Stimulated activated CD4-positive, alpha-beta T cell treated with anti-CD3 and anti-CD28 coated beads, TNF-alpha, amount 100 ng/mL, for 1 hour (primary cell): ENCODE measurements at regions not wholly inside any gene's neighbourhood (a gene's known extent, or its start where the extent isn't known, plus 50 kb on each side); places are given as distances from the start of the nearest gene placed in this dataset.
"Not testable (repeated sequence)": the region's sequence is repeated elsewhere in the genome, so short reads cannot be mapped to it uniquely, and the experiment has no call there.

Experiments
- DNase-seq, 3 donors: peaks; one replicate each; pipeline ENCODE4 v3.0.0-alpha.2; 2020; ENCODE audit warnings: low read depth in 3 of 3, low spot score in 1 of 3

DNA sequence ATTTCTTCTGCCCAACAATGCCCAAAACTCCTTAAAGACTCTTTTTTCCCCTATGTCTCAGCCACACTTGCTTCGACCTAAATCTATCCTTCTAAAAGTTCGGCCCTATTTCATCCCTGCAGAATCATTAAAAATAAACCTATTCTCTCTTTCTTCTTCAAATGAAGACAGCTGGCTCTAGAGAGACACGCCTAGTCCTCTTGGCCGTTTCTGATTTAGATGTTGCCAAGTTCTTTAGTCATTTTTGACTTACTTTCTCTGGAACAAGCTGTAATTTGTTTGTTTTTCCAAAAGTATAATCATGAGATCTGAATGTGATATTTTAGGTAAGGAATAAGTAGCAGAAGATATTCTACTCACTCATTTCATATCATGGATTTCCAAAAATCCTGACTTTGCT lies 211.6 kb downstream of the CENPC start:
- DNase-seq = no peak

DNA sequence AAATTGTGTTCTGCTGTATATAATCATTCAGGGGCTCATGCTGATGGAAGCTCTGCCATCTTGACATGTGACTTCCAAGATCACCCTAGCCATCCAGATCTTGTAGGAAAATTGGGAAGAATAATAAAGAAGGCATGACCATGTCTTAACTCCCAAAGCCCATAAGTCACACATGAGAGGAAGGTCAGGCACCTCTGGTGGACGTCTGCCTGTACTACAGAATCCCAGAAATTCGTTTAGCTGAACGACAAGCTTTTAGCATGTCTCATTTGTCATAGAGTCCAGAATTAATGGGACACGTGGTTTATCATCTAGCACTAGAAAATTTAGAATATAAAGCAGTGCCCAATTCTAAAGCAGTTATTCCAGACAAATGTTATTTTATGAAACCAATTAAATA lies 212.7 kb downstream of the CENPC start:
- no peak for DNase-seq

DNA sequence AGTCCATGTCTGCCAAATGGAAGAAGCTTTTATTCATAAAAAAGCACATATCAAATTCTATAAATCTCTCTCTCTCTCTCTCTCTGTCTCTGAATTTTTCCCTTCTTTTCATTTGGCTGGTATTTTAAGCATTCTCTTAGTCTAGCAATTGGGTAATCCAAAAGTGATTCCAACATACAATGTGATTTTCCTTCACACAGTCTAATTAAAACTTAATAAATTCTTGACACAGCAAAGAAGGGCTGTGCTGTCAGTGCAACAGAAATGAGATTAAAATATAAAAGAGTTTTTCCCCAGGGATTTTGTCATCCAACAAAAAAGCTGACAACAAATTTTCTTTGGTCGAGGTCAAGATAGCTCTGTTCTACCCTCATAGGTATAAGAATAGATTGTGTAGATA lies 216.9 kb downstream of the CENPC start:
- DNase-seq = no peak

DNA sequence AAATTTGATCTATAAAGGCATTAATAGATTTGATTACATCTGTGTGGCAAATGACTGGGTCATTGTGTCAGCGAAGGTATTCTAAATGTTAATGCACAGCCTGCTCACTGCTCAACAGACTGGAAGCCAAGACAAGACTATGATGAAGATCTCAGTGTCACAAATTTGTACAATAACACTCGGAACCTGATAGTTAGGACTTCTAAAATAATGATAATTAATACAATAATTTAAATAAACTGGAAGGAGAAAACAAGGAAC lies 217.4 kb downstream of the CENPC start:
- DNase-seq = no peak

DNA sequence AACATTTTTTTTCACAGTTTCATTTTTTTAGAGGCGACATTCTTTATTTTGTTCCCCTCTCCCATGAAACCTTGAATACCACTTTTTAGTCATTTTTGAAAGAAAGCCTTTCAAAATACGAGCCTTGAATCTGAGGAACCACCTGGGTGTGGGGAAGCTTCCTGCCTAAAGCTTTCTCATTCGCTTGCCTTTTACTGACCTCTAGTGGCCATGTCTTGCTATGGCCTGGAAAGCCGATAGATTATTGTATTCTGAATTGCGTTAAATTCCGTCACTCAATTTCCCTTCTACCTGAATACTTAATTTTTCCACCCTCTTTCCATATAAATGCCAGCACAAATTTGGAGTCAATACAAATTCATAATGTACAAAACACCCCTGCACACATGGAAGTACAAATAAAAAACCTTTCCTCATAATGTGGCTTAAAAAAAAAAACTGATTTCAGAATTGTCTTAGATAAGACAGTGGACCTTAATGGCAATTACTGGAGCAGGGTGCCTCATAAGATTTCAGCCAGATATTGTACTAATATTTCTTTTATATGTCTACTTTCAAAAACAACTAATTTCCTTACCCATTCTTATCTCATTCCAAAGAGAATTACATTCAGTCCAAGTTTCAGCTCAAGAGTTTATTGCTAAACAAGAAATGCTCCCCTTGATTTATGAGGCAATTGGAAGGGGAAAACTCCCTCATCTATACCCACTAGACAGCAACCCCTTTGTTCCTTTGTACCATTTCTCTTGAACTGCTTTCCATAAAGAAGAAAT lies 217.9 kb downstream of the CENPC start:
- DNase-seq = no peak

DNA sequence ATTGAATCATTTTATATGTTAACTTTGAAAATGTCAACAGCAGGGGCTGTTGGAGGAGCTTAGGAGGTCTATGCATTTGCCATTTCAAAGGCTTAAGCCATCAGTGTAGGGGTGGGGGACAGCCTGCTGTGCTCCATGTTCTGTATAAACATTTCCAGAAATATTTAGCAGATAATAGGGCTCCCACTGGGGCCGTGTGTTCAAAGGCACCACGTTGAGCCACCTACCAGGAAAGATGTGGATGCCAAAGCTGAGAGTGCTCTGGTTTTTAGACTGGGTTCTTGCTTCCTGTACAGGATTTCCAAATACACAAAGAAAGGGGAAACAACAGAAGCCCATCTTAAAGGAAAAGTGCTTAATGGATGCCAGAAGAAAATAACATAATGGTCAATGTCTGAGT lies 219.5 kb downstream of the CENPC start:
- no peak for DNase-seq

DNA sequence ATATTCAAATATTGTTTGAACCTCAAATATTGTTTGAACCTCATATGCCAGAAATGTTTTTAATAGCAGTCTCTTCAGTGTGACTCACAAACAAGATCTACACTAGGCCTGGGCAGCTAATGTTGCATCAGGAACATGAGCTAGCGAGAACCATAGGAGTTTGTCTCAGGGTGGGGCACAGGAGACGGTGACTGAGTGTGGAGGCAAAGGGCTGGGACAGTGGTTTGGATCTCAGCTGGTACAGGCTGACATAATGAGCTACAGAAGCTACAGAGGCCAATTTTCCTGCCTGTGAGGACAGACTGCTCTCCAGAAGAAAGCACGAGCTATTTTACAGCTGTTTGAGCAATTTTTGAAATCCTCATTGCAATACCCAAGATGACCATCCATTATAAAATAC lies 224.7 kb downstream of the CENPC start:
- DNase-seq = no peak

DNA sequence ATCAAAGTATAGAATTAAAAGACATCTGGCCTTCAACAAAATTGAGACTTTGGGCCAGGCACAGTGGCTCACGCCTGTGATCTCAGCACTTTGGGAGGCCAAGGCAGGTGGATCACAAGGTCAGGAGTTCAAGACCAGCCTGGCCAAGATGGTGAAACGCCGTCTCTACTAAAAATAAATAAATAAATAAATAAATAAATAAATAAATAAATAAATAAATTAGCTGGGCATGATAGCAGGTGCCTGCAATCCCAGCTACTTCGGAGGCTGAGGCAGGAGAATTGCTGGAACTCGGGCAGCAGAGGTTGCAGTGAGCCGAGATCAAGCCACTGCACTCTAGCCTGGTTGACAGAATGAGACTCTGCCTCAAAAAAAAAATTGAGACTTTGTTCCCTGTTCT lies 225.7 kb downstream of the CENPC start:
- DNase-seq = not testable (repeated sequence)

DNA sequence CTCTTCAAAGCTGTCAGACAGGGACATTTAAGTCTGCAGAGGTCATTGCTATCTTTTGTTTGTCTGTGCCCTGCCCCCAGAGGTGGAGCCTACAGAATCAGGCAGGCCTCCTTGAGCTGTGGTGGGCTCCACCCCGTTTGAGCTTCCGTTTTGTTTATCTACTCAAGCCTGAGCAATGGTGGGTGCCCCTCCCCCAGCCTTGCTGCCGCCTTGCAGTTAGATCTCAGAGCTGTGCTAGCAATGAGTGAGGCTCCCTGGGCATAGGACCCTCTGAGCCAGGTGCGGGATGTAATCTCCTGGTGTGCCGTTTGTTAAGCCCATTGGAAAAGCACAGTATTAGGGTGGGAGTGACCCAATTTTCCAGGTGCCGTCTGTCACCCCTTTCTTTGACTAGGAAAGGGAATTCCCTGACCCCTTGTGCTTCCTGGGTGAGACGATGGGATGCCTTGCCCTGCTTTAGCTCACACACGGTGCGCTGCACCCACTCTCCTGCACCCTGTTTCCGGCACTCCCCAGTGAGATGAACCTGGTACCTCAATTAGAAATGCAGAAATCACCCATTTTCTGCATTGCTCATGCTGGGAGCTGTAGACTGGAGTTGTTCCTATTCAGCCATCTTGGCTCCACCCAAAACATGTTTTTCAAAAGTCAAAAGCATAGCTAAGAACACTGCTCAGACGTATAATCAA lies 244.7 kb downstream of the CENPC start:
- DNase-seq = not testable (repeated sequence)

DNA sequence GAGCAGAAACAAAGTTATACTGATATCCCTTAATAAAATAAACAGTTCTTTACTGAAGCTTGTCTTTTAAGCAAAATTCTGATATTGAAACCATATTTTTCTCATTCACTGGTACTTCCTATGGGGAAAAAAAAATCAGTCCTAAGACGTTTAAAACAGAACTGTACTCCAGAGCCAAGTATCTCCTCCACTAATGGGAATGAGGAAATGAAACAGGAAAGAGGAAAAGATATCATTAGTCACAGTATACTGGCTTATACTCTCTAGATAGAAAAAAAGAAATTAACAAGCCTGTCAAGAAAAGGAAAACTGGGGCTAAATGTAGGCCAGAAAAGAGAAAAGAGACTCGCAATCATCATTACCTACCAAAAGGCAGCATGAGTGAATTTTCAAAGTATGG lies 252.7 kb downstream of the CENPC start:
- DNase-seq = no peak

DNA sequence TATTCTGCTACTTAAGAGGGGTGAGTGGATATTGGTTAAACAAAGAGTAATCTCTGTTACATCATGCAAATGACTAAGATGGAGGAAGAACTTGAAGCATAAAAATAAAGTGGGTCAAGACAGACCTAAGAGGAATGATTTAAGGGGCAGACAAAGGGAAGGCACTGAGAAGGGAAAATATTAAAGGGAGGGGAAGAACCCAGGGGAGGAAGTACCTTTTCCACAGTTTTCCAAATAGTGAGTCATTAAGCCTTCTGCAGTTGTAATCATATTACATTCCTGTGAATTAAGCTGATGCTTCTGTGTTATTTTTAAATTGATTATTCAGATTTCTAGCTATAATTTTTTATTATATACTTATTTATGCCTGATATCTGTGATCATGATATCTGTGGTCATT lies 253.3 kb downstream of the CENPC start:
- DNase-seq = no peak

DNA sequence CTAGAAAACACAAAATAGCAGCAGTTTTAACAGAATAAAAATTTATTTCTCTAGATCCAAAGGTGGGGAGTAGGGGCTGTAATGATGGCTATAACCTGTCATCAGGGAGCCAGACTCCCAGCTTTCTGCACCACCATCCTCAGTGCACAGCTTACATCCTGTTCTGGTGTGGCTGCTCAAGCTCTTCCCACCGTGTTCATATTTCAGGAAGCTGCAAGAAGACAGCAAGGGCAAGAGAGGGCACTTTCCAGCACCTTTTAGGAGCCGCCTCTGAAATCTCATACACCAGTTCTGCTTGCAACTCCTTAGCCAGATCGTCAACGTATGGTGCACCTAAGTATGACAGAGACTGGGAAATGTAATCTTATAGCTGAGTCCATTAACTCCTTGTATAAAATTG lies 253.7 kb downstream of the CENPC start:
- DNase-seq = no peak

DNA sequence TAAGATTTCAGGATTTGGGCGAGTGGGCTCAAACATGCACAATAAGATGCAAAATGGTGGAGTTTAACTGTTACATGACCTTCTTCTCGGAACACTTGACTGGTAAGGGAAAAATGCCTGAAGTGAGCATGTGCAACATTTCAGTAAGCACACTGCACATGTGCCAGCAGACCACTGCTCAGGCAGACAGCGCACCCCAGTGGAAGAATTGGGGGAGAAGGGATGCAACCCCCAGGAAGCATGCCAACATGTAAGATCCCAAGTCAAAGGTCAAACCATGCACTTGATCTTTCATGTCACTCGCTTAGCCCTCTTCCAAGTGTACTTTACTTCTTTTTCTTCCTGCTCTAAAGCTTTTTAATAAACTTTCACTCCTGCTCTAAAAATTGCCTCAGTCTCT lies 256.3 kb downstream of the CENPC start:
- no peak for DNase-seq

DNA sequence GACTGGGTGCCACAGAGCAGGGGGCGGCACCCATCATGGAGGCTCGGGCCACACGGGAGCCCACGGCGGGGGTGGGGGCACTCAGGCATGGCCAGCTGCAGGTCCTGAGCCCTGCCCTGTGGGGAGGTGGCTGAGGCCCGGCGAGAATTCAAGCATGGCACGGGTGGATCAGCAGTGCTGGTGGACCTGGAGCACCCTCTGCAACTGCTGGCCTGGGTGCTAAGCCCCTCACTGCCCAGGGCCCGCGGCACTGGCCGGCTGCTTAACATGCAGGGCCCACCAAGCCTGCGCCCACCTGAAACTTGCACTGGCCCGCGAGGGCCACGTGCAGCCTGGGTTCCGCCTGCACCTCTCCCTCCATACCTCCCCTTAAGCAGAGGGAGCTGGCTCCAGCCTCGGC lies 258.6 kb downstream of the CENPC start:
- DNase-seq = no peak

DNA sequence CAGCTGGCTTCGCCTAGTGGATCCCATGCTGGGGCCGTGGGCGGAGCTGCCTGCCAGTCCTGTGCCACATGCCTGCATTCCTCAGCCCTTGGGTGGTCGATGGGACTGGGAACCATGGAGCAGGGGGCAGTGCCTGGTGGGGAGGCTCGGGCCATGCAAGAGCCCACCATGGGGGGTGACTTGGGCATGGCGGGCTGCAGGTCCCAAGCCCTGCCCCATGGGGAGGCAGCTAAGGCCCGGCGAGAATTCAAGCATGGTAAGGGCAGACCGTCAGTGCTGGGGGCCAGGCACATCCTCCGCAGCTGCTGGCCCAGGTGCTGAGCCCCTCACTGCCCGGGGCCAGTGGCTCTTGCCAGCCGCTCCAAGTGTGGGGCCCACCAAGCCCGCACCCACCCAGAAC lies 262.6 kb downstream of the CENPC start:
- no peak for DNase-seq

DNA sequence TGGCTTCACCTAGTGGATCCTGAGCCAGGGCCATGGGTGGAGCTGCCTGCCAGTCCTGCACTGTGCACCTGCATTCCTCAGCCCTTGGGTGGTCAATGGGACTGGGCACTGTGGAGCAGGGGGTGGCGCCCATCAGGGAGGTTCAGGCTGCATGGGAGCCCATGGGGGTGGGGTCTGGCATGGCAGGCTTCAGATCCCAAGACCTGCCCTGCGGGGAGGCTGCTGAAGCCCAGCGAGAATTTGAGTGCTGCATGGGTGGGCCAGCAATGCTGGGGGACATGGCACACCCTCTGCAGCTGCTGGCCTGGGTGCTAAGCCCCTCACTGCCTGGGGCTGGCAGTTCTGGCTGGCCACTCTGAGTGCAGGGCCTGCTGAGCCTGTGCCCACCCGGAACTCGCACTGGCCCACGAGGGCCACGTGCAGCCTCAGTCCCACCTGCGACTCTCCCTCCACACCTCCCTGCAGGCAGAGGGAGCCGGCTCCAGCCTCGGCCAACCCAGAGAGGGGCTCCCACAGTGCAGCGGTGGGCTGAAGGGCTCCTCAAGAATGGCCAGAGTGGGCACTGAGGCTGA lies 270.0 kb downstream of the CENPC start:
- no peak for DNase-seq

DNA sequence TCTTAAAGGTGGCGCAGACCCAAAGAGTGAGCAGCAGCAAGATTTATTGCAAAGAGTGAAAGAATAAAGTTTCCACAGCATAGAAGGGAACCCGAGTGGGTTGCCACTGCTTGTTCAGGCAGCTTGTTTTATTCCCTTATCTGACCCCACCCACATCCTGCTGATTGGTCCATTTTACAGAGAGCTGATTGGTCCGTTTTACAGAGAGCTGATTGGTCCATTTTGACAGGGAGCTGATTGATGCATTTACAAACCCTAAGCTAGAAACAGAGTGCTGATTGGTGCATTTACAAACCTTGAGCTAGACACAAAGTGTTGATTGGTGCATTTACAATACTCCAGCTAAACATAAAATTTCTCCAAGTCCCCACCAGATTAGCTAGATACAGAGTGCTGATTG lies 270.6 kb downstream of the CENPC start:
- not testable (repeated sequence) for DNase-seq

DNA sequence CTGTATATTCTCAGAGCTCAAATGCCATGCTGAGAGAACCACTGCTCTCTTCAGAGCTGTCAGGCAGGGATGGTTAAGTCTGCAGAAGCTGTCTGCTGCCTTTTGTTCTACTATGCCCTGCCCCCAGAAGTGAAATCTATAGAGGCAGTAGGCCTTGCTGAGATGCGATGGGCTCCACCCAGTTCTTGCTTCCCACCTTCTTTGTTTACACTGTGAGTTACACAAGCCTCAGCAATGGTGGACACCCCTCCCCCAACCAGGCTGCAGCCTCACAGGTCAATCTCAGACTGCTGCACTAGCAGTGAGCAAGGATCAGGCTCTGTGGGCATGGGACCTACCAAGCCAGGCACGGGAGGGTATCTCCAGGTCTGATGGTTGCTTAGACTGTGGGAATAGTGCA lies 271.6 kb downstream of the CENPC start:
- DNase-seq = no peak

DNA sequence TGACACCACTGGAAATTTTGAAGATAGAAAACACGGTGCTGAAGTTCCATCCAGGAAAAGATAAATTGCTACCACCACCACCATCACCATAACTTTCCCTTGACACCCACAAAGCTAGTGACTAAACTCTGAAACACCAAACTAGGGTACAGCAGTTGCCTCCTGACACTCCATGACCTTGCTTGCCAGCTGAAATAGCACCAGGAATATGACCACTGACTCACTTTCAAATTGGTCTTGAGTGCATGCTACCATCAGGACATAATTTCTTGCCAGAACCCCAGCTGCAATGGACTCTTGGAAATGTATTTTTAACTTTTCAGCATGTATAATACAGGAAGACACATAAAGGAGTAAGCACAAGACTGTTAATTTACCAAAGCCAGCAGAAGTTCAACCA lies 283.3 kb downstream of the CENPC start:
- DNase-seq = no peak

DNA sequence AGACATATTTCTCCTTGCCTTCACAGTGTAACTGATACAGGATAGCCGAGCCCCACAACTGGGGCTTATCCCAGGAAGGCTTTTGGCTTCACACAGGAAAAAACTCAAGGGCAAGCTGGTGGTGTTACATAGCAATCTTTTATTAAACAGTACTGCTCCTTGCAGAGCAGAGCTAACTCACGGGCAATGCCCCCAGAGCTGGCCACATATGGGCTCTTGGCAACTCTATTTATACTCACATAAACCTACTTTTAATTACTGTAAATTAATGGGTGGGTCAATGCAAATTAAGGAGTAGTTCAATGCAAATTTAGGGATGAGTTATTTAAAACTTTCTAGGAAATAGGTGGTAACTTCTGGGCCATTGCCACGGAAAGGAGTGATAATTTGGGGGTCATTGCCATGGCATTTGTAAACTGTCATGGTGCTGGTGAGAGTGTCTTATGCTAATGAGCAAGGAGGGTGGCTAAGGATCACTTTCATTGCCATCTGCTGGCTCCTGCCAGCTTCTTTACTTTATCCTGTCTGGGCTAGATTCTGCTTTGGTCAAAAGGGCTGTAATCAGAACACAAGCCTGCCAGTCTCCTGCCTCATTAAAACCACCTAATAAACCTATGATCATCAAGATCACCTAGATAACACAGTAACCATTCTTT lies 288.8 kb downstream of the CENPC start:
- DNase-seq = no peak

DNA sequence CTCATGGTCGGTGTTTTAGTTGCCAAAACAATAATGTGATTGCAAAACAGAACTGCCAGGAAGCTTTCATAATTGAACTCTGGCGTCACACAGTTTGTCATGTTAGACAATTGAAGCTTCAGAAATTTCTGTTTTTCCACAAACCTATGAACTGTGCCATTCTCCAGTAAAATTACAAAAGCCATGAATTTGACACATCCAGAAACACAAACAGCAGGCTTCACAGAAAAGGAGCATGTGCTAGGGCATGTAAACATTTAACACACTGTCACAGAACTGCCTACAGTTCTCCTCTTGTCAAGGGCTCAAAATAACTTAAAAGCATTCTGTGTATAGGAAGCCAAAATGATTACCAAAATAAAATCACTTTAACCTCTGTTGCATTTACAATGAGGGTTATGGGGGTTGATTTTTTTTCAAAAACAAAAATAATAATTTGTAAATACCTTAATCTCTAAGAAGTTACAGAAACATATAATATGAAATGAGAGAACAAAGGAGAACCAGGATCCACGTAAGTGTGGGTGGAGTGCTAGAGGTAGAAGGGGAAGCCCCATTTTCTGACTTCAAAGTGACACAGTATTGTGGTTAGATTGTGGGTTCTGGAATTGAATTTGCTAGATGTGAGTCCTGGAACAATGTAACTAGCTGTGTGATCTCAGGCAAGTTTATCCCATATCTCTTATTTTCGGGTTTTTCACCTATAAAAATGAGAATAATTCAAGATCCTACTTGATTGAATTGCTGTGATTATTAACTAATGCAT lies 295.0 kb downstream of the CENPC start:
- DNase-seq = no peak

DNA sequence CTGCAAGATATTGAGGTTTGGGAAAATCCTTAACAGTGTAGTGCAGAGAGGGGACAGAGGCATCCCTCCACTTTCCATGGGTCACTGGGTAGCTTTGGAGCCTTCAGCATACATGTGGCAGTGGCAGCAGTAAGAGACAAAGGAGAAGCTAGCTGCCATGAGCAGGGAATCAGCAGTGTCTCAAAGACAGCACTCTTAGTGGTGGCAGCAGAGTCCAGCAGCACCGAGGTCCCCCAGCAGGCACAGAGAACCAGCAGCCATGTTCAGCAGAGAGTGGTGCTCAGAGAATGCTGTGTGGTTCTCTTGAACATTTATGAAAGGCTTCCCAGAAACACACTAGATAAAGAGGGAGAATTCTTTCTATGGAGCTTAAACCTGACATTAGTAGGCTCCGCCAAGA lies 308.5 kb downstream of the CENPC start:
- DNase-seq = no peak
